ENCODE measurements at regions not wholly inside any gene's neighbourhood (a gene's known extent, or its start where the extent isn't known, plus 50 kb on each side); places are given as distances from the start of the nearest gene placed in this dataset.

- no peak overlapping the region for H3K4me3 ChIP-seq (ENCODE audit: low read depth, low read length)
- ChIA-PET POLR2A (no interaction called here), CTCF (no interaction called here)
- TF ChIP-seq, protein P1, sequence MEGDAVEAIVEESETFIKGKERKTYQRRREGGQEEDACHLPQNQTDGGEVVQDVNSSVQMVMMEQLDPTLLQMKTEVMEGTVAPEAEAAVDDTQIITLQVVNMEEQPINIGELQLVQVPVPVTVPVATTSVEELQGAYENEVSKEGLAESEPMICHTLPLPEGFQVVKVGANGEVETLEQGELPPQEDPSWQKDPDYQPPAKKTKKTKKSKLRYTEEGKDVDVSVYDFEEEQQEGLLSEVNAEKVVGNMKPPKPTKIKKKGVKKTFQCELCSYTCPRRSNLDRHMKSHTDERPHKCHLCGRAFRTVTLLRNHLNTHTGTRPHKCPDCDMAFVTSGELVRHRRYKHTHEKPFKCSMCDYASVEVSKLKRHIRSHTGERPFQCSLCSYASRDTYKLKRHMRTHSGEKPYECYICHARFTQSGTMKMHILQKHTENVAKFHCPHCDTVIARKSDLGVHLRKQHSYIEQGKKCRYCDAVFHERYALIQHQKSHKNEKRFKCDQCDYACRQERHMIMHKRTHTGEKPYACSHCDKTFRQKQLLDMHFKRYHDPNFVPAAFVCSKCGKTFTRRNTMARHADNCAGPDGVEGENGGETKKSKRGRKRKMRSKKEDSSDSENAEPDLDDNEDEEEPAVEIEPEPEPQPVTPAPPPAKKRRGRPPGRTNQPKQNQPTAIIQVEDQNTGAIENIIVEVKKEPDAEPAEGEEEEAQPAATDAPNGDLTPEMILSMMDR (IDR thresholded peaks at IDR 0.05; ENCODE audit: insufficient read depth, low read length, missing control alignments): no peak
- no peak for DNase-seq (ENCODE audit: low read depth, low spot score)
Measured at GRCh38 chr13:22090106-22090505, 419.2 kb downstream of the FGF9 start.

GRCh38 chr13:22091222-22091970, 420.5 kb downstream of the FGF9 start:
- no peak for DNase-seq (ENCODE audit: low read depth, low spot score)
- ChIA-PET CTCF (no interaction called here), POLR2A (no interaction called here)
- TF ChIP-seq, protein P1 (IDR thresholded peaks at IDR 0.05; ENCODE audit: insufficient read depth, low read length, missing control alignments): no peak
- H3K4me3 ChIP-seq (ENCODE audit: low read depth, low read length): no peak overlapping the region

GRCh38 chr13:22091971-22092300, 421.1 kb downstream of the FGF9 start:
- POLR2A ChIA-PET: no interaction called here
- TF ChIP-seq, protein P1 (IDR thresholded peaks at IDR 0.05; ENCODE audit: insufficient read depth, low read length, missing control alignments): no peak
- H3K4me3 ChIP-seq (ENCODE audit: low read depth, low read length): no peak overlapping the region
- CTCF ChIA-PET: no interaction called here
- DNase-seq (ENCODE audit: low read depth, low spot score): no peak

- TF ChIP-seq, protein P1 (IDR thresholded peaks at IDR 0.05; ENCODE audit: insufficient read depth, low read length, missing control alignments): no peak
- POLR2A ChIA-PET: no interaction called here
- DNase-seq (ENCODE audit: low read depth, low spot score): no peak
- no peak overlapping the region for H3K4me3 ChIP-seq (ENCODE audit: low read depth, low read length)
- CTCF ChIA-PET: no interaction called here
Measured at GRCh38 chr13:22092791-22093560, 422.1 kb downstream of the FGF9 start.

GRCh38 chr13:22095794-22096193, 424.9 kb downstream of the FGF9 start:
- TF ChIP-seq, protein P1 (IDR thresholded peaks at IDR 0.05; ENCODE audit: insufficient read depth, low read length, missing control alignments): no peak
- ChIA-PET POLR2A (no interaction called here), CTCF (no interaction called here)
- no peak for DNase-seq (ENCODE audit: low read depth, low spot score)
- no peak overlapping the region for H3K4me3 ChIP-seq (ENCODE audit: low read depth, low read length)

GRCh38 chr13:22099585-22099984, 428.7 kb downstream of the FGF9 start:
- CTCF ChIA-PET: no interaction called here

More at GRCh38 chr13:22099585-22099984, 428.7 kb downstream of the FGF9 start:
- DNase-seq (ENCODE audit: low read depth, low spot score): no peak
- no peak overlapping the region for H3K4me3 ChIP-seq (ENCODE audit: low read depth, low read length)
- POLR2A ChIA-PET: no interaction called here
- TF ChIP-seq, protein P1 (IDR thresholded peaks at IDR 0.05; ENCODE audit: insufficient read depth, low read length, missing control alignments): no peak
